GM23248 (cell line): ENCODE measurements at regions not wholly inside any gene's neighbourhood (a gene's known extent, or its start where the extent isn't known, plus 50 kb on each side); places are given as distances from the start of the nearest gene placed in this dataset.

ENCODE experiments used
- EZH2 ChIP-seq: fragments of 200-600 bp; sonication (generic); IDR thresholded peaks from 2 replicates; pipeline ENCODE4 v1.6.1; 2018; ENCODE audit warnings: antibody characterized with exemption, mild to moderate bottlenecking; ENCODE audit not compliant: insufficient read depth, poor library complexity, severe bottlenecking
- EZH2phosphoT487 ChIP-seq: fragments of 200-600 bp; sonication (generic); IDR thresholded peaks from 2 replicates; pipeline ENCODE4 v1.6.1; 2018; ENCODE audit warnings: antibody characterized with exemption, moderate library complexity, mild to moderate bottlenecking, low read depth; ENCODE audit not compliant: insufficient read depth

DNA sequence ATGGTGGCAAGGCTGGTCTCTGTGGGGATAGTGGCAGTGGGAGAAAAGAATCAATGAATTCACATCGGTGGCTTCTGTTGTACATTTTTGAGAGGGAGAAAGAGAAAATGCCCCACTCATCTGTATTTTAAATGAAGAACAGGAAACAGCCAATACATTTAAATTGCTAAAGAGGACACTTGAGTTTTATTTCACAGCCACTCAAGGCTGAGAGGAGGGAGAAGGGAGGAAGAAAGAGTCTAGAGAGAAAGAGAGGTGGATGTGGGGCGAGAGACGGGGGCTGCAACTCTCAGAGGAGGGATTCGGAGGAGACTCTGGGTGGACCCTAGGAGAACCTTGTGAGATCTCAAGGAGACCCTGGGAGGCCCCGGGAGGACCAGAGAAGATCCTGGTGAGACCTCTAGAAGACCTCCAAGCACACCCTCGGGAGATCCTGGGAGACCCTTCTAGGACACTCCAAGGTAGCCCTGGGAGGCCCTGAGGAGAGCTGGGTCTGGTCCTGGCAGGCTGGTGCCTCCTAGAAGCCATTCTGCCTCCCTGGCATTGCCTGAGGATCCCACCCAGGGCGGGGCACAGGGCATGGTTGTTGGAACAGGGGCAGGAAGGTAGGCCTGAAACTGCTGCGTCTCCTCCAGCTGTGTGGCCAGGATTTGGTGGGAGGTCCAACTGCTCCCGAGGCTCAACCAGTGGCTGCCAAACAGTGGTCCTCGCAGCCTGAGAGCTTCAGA, 91.0 kb upstream of the SHISAL1 start:
- TF ChIP-seq EZH2 = no peak
- TF ChIP-seq EZH2phosphoT487 = no peak
